GM21528 (cell line): ENCODE measurements at regions not wholly inside any gene's neighbourhood (a gene's known extent, or its start where the extent isn't known, plus 50 kb on each side); places are given as distances from the start of the nearest gene placed in this dataset.

Experiments
- ATAC-seq: cut with Tn5 transposase; IDR thresholded peaks from one replicate; pipeline ENCODE4 v1.9.1; 2021; ENCODE audit warnings: mild to moderate bottlenecking, moderate library complexity; ENCODE audit not compliant: unreplicated experiment, low FRiP score

DNA sequence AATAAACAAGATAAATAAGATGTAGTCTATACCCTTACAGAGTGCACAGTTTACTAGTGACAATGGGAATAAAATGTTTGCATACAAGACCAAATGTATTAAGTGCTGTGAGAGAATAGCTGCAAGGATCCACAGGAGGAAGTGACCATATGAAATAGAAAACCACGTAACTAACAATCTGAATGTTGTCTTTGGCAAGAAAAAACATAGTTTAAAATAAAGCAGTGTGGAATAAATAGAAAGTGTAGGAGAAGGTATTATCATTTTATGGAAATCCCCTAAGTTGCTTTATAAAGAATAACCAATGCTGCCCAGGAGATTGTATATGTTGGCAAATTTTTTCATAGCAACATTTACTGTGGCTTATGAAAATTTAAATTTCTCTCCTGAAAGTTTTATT, 116.1 kb downstream of the PCDH7 start:
- ATAC-seq: no peak

GRCh38 chr4:30837131-30837539, 117.0 kb downstream of the PCDH7 start:
- ATAC-seq: no peak

DNA sequence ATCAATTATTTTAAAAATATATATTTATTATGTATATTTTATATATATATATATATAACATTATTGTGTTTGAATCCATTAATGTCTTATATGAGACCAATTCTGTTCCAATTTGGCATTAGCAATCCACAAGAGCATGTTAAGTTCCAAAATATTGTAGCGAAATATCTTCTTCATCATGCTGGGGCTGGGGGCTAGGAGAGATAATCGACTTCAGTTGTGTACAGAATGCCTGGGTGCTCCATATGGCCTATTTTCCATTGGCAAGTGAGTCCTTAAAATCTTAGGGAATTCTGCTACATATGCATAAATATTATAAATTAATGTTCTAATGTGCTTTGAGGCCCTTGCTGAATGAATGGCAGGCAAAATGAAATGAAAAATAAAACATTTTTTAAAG, 117.7 kb downstream of the PCDH7 start:
- no peak for ATAC-seq

- ATAC-seq: no peak
Measured at GRCh38 chr4:30838331-30838730, 118.2 kb downstream of the PCDH7 start.

DNA sequence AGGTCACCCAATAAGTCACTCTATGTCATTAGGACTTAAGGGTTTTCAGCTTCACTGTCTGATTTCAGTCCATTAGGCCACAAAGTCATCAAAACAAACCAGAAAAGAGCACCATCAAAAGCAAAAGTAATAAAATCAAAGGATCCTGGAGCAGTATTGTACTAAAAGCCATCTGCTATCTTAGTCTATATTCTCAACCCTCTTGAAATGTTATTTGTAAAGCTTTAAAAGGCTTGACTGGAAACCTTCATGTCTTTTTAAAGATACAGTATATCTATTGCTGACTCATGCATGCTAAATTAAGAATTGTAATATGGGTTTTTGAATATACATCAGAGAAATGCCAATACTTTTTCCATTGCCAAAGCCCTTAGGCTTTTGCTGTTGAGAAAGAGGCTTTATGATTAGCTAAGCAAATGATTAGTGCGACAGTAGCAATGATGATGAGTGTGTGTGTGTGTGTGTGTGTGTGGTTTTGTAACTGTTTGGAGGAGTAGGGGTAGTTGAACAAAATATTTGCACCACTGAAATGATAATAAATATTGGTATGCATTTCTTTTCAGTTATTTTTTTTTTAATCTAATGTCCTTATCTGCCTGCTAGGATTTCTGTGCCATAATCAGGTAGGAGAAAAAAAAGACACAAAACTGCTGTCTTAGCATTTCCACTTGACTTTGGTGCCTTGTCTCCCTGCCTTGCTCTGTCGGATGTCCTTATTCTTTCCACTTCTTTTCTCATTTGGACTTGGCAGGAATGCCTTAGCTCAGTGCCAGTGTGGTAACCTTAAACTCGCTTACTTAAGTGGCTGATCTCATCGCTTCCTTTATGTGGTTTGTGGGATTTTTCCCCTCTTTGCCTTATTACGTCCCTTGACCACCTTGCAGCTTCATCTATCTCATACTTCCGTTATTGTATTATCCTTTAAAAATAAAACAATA, 119.7 kb downstream of the PCDH7 start:
- no peak for ATAC-seq

DNA sequence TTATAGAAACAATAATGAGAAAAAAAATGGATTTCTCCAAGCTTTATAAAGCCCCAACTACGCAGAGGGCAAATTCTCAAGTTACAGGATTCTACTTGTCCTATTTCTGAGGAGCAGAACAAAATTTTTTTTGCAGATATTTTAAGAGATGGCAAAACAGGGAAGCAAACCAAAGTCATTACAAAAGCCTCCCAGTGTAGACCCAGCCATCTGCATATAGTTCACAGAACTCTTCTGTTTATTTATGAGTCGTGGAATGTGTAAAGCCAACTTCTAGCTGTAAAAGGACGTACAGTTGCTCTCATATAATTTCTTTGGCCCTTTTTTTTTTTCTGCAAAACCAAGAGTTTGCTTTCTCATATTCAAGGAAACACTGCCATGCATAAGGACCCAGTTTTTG, 120.4 kb downstream of the PCDH7 start:
- ATAC-seq: no peak

DNA sequence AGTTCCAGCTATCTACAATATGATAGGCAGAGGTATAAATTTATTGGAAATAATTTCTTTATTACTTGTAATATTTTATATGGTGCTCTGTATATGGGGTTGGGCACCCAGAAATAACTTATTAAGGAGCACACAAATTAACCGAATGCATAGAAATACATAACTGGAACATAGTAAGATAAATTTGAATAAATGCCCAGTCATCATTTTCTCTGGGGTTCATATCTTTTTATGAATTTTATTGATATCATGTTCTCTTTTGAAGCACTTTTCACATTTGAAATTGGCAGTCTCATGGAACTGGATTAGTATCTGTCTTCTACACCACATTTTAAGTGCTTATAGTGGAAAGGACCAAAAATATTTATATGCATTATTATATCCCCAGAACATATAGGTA, 122.0 kb downstream of the PCDH7 start:
- ATAC-seq: no peak

DNA sequence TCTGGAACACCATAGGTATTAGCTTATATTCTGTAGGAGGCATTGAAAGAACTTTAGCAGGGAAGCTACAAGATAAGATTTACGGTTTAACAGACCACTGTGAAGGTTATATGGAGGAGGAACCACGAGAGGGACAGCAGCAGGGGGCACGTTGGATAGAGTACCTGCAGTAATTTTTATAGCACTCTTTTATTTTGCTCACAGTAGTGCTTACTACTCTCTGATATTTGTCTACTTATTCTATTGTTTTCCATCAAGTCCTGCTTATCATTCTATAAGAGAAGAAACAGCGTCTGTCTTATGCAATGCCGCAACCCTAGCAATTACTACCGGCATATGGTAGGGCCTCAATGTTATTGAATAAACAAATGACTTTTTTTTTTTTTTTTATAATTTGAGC, 122.5 kb downstream of the PCDH7 start:
- no peak for ATAC-seq

DNA sequence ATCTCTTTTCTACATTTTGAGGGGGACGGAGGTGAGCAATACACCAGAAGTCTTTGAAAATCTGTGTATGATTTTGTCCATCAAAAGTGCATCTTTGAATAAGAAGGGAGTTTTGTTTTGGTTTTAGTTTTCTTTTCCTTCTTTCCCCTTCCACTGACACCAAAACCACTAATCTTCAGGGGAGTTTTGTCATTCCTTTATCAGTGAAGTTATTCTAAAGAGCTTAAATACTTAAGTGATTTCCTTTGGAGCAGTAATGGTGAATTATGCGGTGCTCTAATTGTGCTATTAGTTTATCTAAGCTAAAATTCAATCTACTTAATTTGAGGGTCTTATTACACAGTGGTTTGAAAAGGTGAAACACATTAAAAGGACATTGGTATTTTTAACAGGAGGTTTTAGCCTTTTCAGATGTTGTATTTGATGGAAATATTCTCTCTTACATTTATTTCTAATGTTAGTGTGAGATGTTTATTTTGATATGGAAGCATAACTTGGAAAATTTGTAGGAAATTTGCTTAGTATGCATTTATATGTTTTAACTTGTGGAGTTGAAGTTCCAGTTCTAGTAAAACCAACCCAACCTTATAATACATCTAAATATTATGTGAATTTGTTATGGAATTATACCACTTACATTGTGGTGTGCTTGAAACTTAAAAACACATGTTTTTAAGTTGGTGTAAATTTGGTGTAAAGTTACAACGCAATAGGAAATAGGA, 124.9 kb downstream of the PCDH7 start:
- no peak for ATAC-seq

- ATAC-seq: no peak
Measured at GRCh38 chr4:30847167-30847566, 127.0 kb downstream of the PCDH7 start.

- ATAC-seq: no peak
Measured at GRCh38 chr4:30847958-30848357, 127.8 kb downstream of the PCDH7 start.

DNA sequence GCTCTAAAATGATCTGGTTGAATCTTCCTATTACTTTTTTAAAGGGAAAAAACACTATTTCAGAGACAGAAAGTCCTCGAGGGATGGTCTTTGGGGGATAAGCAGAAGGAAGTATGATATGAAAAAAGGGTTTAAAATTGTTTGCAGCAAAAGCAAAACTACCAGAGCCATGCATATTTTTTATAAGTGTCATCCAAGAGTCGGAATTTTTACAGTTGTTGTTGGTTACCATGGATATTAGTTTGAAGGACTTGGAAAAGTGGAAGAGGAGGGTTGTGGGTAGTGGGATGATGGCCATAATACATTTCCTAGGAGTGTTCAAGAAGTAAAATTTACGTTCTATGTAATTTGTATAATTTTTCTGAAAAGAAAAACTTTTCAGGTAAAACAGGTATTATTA, 134.4 kb downstream of the PCDH7 start:
- no peak for ATAC-seq

GRCh38 chr4:30855232-30855631, 135.1 kb downstream of the PCDH7 start:
- no peak for ATAC-seq

DNA sequence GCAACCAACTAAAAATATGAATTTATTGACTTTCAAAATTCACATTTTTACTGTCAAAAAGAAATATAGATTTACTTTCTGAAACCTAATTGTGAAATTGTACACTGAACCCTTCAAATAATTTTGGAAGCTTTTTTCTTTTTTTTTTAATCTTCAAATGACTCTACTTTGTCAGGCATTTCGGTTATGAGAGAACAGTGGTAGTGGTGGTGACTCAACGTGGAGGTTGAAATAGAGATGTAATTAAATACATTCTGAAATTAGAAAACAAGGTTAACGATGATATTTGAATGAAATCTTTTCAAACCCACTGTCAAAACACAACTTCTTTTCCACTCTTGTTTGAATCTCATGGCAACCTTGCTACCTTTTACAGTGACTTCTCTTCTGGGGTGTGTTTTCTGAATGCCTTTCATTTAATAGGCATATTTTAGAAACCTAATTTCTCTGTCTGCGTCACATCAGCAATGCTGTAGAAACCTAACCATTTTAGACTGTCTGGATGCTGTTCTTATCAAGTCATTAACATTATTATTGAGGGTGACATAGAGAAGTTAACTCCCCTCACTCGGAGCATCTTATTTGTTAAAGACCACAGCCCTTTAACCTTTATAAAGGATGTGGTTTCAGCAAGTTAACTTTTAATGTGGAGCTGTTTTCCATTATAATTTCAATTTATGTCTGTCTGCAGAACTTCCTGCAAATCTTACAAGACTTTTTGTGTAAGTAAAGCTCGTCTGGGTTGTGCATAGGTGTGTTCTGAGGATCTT, 136.8 kb downstream of the PCDH7 start:
- ATAC-seq: no peak

DNA sequence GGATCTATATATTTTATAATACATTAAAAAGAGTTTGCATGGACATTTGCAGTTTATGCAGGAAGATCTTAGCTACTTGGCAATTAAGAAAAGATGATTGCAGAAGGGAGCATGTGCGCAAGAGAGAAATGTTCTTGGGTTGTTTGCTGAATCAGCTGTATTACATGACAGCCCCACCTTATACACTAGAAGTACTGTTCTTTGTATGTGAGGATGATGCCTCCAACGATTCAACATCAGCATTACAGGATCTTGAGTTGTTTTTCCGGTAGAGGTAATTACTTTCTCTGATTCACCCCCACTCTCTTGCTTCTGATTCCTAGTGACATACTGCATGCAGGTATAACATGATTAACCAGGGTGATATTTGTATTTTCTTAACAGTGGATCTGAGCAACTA, 140.8 kb downstream of the PCDH7 start:
- no peak for ATAC-seq

DNA sequence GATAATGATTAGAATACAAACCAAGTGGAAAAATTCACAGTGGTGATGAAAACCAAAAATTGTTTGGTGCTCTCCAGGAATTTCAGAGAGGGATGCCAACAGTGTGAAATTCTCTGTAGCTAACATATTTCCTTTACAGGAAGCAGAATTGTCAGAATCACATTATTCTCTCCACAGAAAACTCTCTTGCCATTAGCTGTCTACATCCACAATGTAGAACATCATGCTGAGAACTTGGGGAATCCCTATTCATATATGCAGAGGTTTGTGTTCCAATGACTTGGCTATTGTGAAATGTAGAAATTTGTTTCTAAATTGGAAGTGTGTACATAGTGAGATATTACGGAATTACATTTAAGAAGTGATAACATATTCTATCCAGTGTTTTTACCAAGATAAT, 142.0 kb downstream of the PCDH7 start:
- ATAC-seq: no peak

DNA sequence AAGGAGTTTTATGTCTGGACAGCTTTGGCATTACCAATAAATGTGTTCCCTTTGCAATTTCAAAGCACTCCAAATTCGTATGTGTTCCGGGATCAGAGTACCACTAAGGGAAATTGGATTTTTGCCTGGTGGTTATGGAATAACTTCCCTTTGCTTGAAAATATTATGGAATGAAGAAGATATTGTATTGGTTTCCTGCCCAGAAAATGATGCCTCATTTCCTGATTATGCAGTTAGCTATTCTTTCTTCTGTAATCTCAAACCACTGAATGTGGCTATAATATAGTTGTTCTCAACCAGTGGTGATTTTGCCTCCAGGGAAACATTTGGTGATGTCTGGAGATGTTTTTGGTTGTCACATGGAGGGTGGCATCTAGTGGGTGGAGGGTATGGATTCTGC, 142.9 kb downstream of the PCDH7 start:
- ATAC-seq: no peak

DNA sequence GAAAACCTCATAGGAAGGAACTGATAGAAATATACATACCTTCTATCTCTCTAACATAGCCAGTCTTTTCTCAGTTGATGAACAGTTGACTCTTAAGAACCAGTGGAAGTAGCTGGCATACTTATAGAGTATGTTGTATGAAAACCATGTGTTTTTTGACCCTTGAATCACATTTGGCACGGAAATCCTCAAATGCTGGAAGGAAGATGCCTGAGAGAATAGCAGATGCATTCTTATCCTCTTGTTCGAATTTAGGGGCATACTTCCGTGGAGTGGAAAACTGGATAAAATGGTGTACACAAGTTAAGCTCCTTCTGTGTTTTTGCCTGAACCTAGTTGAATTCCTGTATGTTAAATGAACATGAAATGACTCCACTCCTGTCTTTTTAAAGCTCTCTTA, 145.5 kb downstream of the PCDH7 start:
- no peak for ATAC-seq

DNA sequence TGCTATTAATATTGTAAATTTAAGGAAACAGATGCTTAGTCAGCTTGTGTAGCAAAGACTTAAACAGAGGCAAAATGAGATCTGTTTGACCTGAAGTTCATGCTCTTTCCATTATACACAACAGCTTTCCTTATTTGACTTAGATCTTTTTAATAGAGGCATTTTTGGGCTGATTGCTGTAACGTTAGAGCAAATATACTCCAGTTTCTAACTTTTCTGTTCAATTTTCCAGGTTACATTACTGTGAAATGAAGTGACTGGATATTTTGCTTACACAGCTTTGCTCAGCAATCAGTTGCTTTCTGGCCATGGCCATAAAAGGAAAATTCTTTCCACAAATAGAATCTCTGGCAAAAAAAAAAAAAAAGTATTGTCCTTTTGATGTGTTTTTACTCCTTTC, 146.2 kb downstream of the PCDH7 start:
- ATAC-seq: no peak

DNA sequence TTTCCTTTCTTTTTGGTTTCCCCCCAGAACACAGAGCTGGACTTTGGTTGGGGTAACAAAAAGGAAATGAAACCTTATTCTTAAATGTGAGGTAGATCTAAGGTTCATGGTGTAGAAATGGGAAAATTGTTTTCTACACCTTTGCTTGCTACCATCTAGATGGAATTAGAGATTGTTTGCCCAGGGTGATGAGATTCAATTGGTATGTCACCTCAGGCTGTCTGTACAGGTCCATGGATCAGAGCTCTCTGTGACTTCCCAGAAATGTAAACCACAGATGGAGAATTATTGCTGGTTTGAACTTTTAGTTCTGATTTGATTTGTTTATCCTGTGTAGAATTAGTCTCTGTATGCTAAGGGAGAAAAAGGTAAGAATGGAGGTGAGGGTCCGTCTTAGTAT, 146.7 kb downstream of the PCDH7 start:
- no peak for ATAC-seq

- ATAC-seq: no peak
Measured at GRCh38 chr4:30867427-30867826, 147.3 kb downstream of the PCDH7 start.
